Upper lobe of left lung (tissue), 6 donors: ENCODE measurements at regions not wholly inside any gene's neighbourhood (a gene's known extent, or its start where the extent isn't known, plus 50 kb on each side); places are given as distances from the start of the nearest gene placed in this dataset.
A peak's percentile ranks its signal among the peaks of the same experiment; 100 is the strongest.

Source experiments
- ATAC-seq, 2 donors: fragments of 200-7000 bp; cut with Tn5 transposase; one replicate each; pipeline ENCODE4 v1.9.1; 2022; ENCODE audit warnings: mild to moderate bottlenecking in 2 of 2, moderate library complexity in 2 of 2; ENCODE audit not compliant: low FRiP score in 2 of 2
- DNase-seq, 2 donors: peaks; one replicate each; pipeline ENCODE4 v3.0.0-alpha.2; 2019 to 2020
- H3K27ac ChIP-seq, 4 donors: fragments of 200-600 bp; sonication (generic); one replicate each; pipeline ENCODE4 v1.5.1; 2016 to 2019
- H3K27me3 ChIP-seq, 4 donors: fragments of 200-600 bp; sonication (generic); one replicate each; pipeline ENCODE4 v1.5.1; 2017 to 2019
- H3K36me3 ChIP-seq, 4 donors: fragments of 200-600 bp; sonication (generic); one replicate each; pipeline ENCODE4 v1.5.1; 2016 to 2019
- H3K4me1 ChIP-seq, 4 donors: fragments of 200-600 bp; sonication (generic); one replicate each; pipeline ENCODE4 v1.5.1; 2018 to 2019
- H3K4me3 ChIP-seq, 4 donors: fragments of 200-600 bp; sonication (generic); one replicate each; pipeline ENCODE4 v1.5.1; 2017 to 2019; ENCODE audit warnings: mild to moderate bottlenecking in 2 of 4, moderate library complexity in 1 of 4
- H3K9me3 ChIP-seq, 4 donors: fragments of 200-600 bp; sonication (generic); one replicate each; pipeline ENCODE4 v1.5.1; 2018 to 2019
- EP300 ChIP-seq, 4 donors: sonication (generic); formaldehyde crosslinking; IDR thresholded peaks; one replicate each; pipeline ENCODE4 v1.5.1; 2017; ENCODE audit warnings: antibody characterized with exemption in 4 of 4, control low read depth in 2 of 4
- POLR2A ChIP-seq, 4 donors: fragments of 450-650 bp; IDR thresholded peaks; one replicate each; pipeline ENCODE4 v1.5.1; 2016 to 2017; ENCODE audit warnings: antibody characterized with exemption in 4 of 4, mild to moderate bottlenecking in 2 of 4
- POLR2AphosphoS5 ChIP-seq, 2 donors: sonication (generic); formaldehyde crosslinking; IDR thresholded peaks; one replicate each; pipeline ENCODE4 v1.5.1; 2017; ENCODE audit warnings: antibody characterized with exemption in 2 of 2
- WGBS, 2 donors: methylation state at CpG; one replicate each; pipeline ENCODE4 v1.1.5; 2017 to 2018; 5-methylcytosine and 5-hydroxymethylcytosine counted together
- TF ChIP-seq, protein P1 (sequence below), 6 experiments: fragments of 450-650 bp in 4 of 6; fragments of 200-600 bp in 2 of 6; sonication (generic) in 2 of 6; IDR thresholded peaks; one replicate each; pipeline ENCODE4 v1.5.1; 2016 to 2019; ENCODE audit warnings: antibody characterized with exemption in 6 of 6
- donor health status: DM: no; HTN: no; CAD: no; lungs with moderate emphysema.
- donor health status: DM: no; HTN: yes; CAD: no; lungs with severe emphysema.

DNA sequence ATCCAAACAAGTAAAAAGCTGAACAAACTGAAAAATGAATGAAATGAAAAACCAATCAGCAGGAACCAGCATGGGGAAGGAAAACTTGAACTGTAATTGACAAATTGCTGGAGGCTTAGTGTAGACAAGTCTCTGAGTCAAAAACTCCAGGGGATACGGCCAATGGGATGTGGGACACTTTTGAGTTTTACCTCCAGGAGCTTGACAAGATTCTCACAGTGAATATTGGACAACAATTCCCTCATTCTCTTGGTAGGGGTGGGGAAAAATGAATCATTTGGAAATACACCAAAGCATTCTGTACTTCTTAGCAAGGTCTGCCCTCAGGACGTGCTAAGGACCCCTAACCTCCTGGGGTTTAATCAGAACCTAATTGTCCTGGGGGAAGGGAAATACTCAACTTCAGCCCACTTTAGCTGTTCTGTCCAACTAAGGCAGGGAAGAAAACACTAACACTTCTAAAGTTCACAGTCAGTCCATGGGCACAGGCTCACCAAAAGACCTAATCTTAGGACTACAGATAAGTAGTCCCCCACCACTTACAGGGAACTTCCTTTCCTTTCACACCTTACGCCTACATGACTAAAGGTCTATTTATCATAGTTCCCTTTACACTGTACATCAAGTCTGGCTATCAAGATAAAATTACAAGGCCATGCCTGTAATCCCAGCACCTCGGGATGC is 60.7 kb upstream of the CDC42BPA start:
- Histone ChIP-seq H3K9me3 (no peaks in the 10 kb centered on the region), H3K27ac (no peak overlapping the region), H3K36me3 (no peaks in the 10 kb centered on the region), H3K4me1 (no peaks in the 10 kb centered on the region), H3K27me3 (no peaks in the 10 kb centered on the region), H3K4me3 (no peak overlapping the region)
- ATAC-seq (no peak), DNase-seq (no peak)
- TF ChIP-seq POLR2A (IDR thresholded peaks at IDR 0.05) (no peak), EP300 (IDR thresholded peaks at IDR 0.05) (no peak), POLR2AphosphoS5 (IDR thresholded peaks at IDR 0.05) (no peak)
- TF ChIP-seq, protein P1, sequence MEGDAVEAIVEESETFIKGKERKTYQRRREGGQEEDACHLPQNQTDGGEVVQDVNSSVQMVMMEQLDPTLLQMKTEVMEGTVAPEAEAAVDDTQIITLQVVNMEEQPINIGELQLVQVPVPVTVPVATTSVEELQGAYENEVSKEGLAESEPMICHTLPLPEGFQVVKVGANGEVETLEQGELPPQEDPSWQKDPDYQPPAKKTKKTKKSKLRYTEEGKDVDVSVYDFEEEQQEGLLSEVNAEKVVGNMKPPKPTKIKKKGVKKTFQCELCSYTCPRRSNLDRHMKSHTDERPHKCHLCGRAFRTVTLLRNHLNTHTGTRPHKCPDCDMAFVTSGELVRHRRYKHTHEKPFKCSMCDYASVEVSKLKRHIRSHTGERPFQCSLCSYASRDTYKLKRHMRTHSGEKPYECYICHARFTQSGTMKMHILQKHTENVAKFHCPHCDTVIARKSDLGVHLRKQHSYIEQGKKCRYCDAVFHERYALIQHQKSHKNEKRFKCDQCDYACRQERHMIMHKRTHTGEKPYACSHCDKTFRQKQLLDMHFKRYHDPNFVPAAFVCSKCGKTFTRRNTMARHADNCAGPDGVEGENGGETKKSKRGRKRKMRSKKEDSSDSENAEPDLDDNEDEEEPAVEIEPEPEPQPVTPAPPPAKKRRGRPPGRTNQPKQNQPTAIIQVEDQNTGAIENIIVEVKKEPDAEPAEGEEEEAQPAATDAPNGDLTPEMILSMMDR (IDR thresholded peaks at IDR 0.05): no peak
- 75 to 79% methylated on average over 4 of the region's 4 CpGs for WGBS, 2 donors

- Histone ChIP-seq H3K4me1 (no peaks in the 10 kb centered on the region), H3K36me3 (no peaks in the 10 kb centered on the region), H3K4me3 (no peak overlapping the region), H3K27ac (no peak overlapping the region), H3K9me3 (no peaks in the 10 kb centered on the region), H3K27me3 (no peaks in the 10 kb centered on the region)
- 90 to 91% methylated on average over 2 of the region's 2 CpGs for WGBS, 2 donors
- no peak for DNase-seq
- no peak for ATAC-seq
- TF ChIP-seq EP300 (IDR thresholded peaks at IDR 0.05) (no peak), POLR2AphosphoS5 (IDR thresholded peaks at IDR 0.05) (no peak), POLR2A (IDR thresholded peaks at IDR 0.05) (no peak)
- TF ChIP-seq, protein P1 (IDR thresholded peaks at IDR 0.05): no peak
These were observed 59.9 kb upstream of the CDC42BPA start for GRCh38 chr1:227378181-227378580.

- H3K27me3 ChIP-seq: no peaks in the 10 kb centered on the region
- ATAC-seq (no peak), DNase-seq (no peak)
- no peaks in the 10 kb centered on the region for H3K9me3 ChIP-seq
- H3K4me1 ChIP-seq: no peaks in the 10 kb centered on the region
- H3K36me3 ChIP-seq: no peaks in the 10 kb centered on the region
- no peak overlapping the region for H3K27ac ChIP-seq
- TF ChIP-seq, protein P1 (IDR thresholded peaks at IDR 0.05): no peak
- TF ChIP-seq POLR2AphosphoS5 (IDR thresholded peaks at IDR 0.05) (no peak), POLR2A (IDR thresholded peaks at IDR 0.05) (no peak), EP300 (IDR thresholded peaks at IDR 0.05) (no peak)
- WGBS, 2 donors: 58 to 92% methylated on average over 1 of the region's 1 CpG
- H3K4me3 ChIP-seq: no peak overlapping the region
These were observed 56.6 kb upstream of the CDC42BPA start for GRCh38 chr1:227374846-227375245.

- TF ChIP-seq EP300 (IDR thresholded peaks at IDR 0.05) (no peak), POLR2A (IDR thresholded peaks at IDR 0.05) (no peak), POLR2AphosphoS5 (IDR thresholded peaks at IDR 0.05) (no peak)
- TF ChIP-seq, protein P1 (IDR thresholded peaks at IDR 0.05): no peak
- ATAC-seq: peak in 1 of 2 donors; percentile 34
These were observed 54.4 kb upstream of the CDC42BPA start for GRCh38 chr1:227372726-227373130.

More at GRCh38 chr1:227372726-227373130, 54.4 kb upstream of the CDC42BPA start:
- 58 to 87% methylated on average over 1 of the region's 1 CpG for WGBS, 2 donors
- Histone ChIP-seq H3K4me3 (no peak overlapping the region), H3K4me1 (no peaks in the 10 kb centered on the region), H3K27ac (no peak overlapping the region), H3K27me3 (no peaks in the 10 kb centered on the region), H3K9me3 (no peaks in the 10 kb centered on the region), H3K36me3 (no peaks in the 10 kb centered on the region)
- peak in 1 of 2 donors; percentile 36 for DNase-seq
